ENCODE measurements at regions not wholly inside any gene's neighbourhood (a gene's known extent, or its start where the extent isn't known, plus 50 kb on each side); places are given as distances from the start of the nearest gene placed in this dataset.

- TF ChIP-seq EP300 (IDR thresholded peaks at IDR 0.05) (no peak), CTCF (IDR thresholded peaks at IDR 0.05) (no peak)
These were observed 115.1 kb downstream of the RASGEF1B start for GRCh38 chr4:81356621-81357020.

Measured in ovary (tissue), 3 donors.